ENCODE measurements at regions not wholly inside any gene's neighbourhood (a gene's known extent, or its start where the extent isn't known, plus 50 kb on each side); places are given as distances from the start of the nearest gene placed in this dataset.

DNA sequence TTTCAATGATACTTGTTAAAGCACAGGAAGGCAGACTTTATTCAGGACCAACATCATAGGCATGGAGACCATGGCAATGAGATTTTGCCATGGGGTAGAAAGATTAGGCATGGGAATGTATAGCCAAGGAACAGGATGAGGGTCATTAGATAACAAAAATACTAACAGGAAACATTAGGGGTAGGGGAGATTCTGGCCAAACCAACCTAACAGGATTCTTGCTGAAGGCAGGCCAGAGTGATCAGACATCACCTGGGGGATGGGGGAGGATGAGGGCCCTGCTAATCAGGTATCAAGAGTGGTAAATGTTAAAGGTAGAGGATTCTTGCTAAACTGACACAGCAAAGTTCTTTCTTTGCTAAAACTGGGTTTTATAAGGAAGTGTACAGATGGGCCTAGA, 481.8 kb downstream of the ETS1 start:
- no peak for ATAC-seq (ENCODE audit: low read depth)
- Mint-ChIP-seq H3K36me3 (peaks cover 1% of the 10 kb centered on the region), H3K4me3 (no peak overlapping the region), H3K9me3 (peaks cover 2% of the 10 kb centered on the region), H3K4me1 (no peaks in the 10 kb centered on the region), H3K27me3 (peaks cover 34% of the 10 kb centered on the region), H3K27ac (no peak overlapping the region)
- DNase-seq (ENCODE audit: low spot score in 2 of 2) = no peak

- Mint-ChIP-seq H3K4me3 (no peak overlapping the region), H3K9me3 (no peaks in the 10 kb centered on the region), H3K4me1 (no peaks in the 10 kb centered on the region), H3K27me3 (peaks cover 29% of the 10 kb centered on the region), H3K36me3 (peaks cover 1% of the 10 kb centered on the region), H3K27ac (no peak overlapping the region)
- no peak for ATAC-seq (ENCODE audit: low read depth)
- no peak for DNase-seq (ENCODE audit: low spot score in 2 of 2)
Observed at GRCh38 chr11:128103278-128103873, 484.0 kb downstream of the ETS1 start.

GRCh38 chr11:128098781-128099180, 488.6 kb downstream of the ETS1 start:
- no peaks in the 10 kb centered on the region for H3K36me3 Mint-ChIP-seq
- no peak overlapping the region for H3K4me3 Mint-ChIP-seq
- peaks cover 13% of the 10 kb centered on the region for H3K27me3 Mint-ChIP-seq
- H3K4me1 Mint-ChIP-seq = no peaks in the 10 kb centered on the region
- DNase-seq (ENCODE audit: low spot score in 2 of 2) (no peak), ATAC-seq (ENCODE audit: low read depth) (no peak)
- H3K9me3 Mint-ChIP-seq = no peaks in the 10 kb centered on the region
- no peak overlapping the region for H3K27ac Mint-ChIP-seq

DNA sequence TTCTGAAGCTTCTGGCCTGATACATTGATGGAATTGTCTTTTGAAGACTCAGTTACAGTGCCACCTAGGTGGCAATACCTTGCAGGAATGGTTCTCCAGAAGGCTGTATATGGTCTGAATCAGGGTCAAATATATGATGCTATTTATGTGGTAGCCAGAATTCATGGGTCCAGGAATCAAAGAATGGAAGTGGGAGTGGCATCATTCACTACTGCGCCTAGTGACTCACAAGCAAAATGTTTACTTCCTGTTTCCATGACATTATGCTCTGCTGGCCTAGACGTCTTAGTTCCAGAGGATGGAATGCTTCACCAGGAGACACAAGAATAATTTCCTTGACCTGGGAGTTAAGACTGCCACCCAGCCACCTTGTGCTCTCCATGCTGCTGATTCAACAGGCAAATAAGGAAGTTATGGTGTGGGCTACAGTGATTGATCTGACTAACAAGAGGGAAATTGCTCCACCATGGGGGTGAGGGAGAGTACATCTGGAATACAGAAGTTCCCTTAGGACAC, 491.8 kb downstream of the ETS1 start:
- Mint-ChIP-seq H3K36me3 (no peaks in the 10 kb centered on the region), H3K4me1 (no peaks in the 10 kb centered on the region), H3K27me3 (peaks cover 5% of the 10 kb centered on the region), H3K27ac (no peak overlapping the region), H3K4me3 (no peak overlapping the region), H3K9me3 (no peaks in the 10 kb centered on the region)
- DNase-seq (ENCODE audit: low spot score in 2 of 2) (no peak), ATAC-seq (ENCODE audit: low read depth) (no peak)

GRCh38 chr11:128093689-128094088, 493.7 kb downstream of the ETS1 start:
- DNase-seq (ENCODE audit: low spot score in 2 of 2) (no peak), ATAC-seq (ENCODE audit: low read depth) (no peak)
- no peak overlapping the region for H3K27ac Mint-ChIP-seq
- H3K4me3 Mint-ChIP-seq = no peak overlapping the region
- no peaks in the 10 kb centered on the region for H3K4me1 Mint-ChIP-seq
- H3K27me3 Mint-ChIP-seq = peaks cover 5% of the 10 kb centered on the region
- peaks cover 8% of the 10 kb centered on the region for H3K9me3 Mint-ChIP-seq
- H3K36me3 Mint-ChIP-seq = peaks cover 6% of the 10 kb centered on the region

- Mint-ChIP-seq H3K9me3 (peaks cover 8% of the 10 kb centered on the region), H3K27ac (no peak overlapping the region), H3K4me3 (no peak overlapping the region), H3K4me1 (no peaks in the 10 kb centered on the region), H3K36me3 (peaks cover 6% of the 10 kb centered on the region), H3K27me3 (peaks cover 7% of the 10 kb centered on the region)
- ATAC-seq (ENCODE audit: low read depth) = no peak
- no peak for DNase-seq (ENCODE audit: low spot score in 2 of 2)
Observed at GRCh38 chr11:128089962-128090361, 497.4 kb downstream of the ETS1 start.

GRCh38 chr11:128086794-128087193, 500.6 kb downstream of the ETS1 start:
- peaks cover 6% of the 10 kb centered on the region for H3K36me3 Mint-ChIP-seq
- no peak for DNase-seq (ENCODE audit: low spot score in 2 of 2)

GRCh38 chr11:128085276-128085675, 502.1 kb downstream of the ETS1 start:
- Mint-ChIP-seq H3K4me1 (no peaks in the 10 kb centered on the region), H3K27me3 (peaks cover 7% of the 10 kb centered on the region), H3K4me3 (no peak overlapping the region), H3K36me3 (peaks cover 4% of the 10 kb centered on the region), H3K27ac (no peak overlapping the region), H3K9me3 (peaks cover 7% of the 10 kb centered on the region)
- DNase-seq (ENCODE audit: low spot score in 2 of 2) (no peak), ATAC-seq (ENCODE audit: low read depth) (no peak)

More at GRCh38 chr11:128086794-128087193, 500.6 kb downstream of the ETS1 start:
- H3K9me3 Mint-ChIP-seq = peaks cover 9% of the 10 kb centered on the region
- no peak overlapping the region for H3K4me3 Mint-ChIP-seq
- H3K4me1 Mint-ChIP-seq = no peaks in the 10 kb centered on the region
- H3K27ac Mint-ChIP-seq = no peak overlapping the region
- H3K27me3 Mint-ChIP-seq = peaks cover 9% of the 10 kb centered on the region
- no peak for ATAC-seq (ENCODE audit: low read depth)

DNA sequence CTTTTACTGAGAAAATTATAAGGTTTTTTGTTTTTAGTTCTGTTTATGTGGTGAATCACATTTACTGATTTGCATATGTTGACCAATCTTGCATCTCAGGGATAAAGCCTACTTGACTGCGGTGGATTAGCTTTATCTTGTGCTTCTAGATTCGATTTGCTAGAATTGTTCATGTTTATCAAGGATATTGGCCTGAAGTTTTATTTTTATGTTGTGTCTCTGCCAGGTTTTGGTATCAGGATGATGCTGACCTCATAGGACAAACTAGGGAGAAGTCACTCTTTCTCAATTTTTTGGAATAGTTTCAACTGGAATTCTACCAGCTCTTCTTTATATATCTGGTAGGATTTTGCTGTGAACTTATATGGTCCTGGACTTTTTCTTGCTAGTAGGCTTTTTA, 504.8 kb downstream of the ETS1 start:
- Mint-ChIP-seq H3K36me3 (no peaks in the 10 kb centered on the region), H3K27ac (no peak overlapping the region), H3K4me3 (no peak overlapping the region), H3K4me1 (no peaks in the 10 kb centered on the region), H3K9me3 (peaks cover 2% of the 10 kb centered on the region), H3K27me3 (peaks cover 7% of the 10 kb centered on the region)
- DNase-seq (ENCODE audit: low spot score in 2 of 2) = no peak
- no peak for ATAC-seq (ENCODE audit: low read depth)

- Mint-ChIP-seq H3K27ac (no peak overlapping the region), H3K36me3 (no peaks in the 10 kb centered on the region), H3K9me3 (peaks cover 6% of the 10 kb centered on the region), H3K4me1 (no peaks in the 10 kb centered on the region), H3K4me3 (no peak overlapping the region), H3K27me3 (peaks cover 6% of the 10 kb centered on the region)
- ATAC-seq (ENCODE audit: low read depth) (no peak), DNase-seq (ENCODE audit: low spot score in 2 of 2) (no peak)
Observed at GRCh38 chr11:128069665-128070064, 517.7 kb downstream of the ETS1 start.

- peaks cover 6% of the 10 kb centered on the region for H3K9me3 Mint-ChIP-seq
- no peak overlapping the region for H3K27ac Mint-ChIP-seq
- H3K27me3 Mint-ChIP-seq = peaks cover 7% of the 10 kb centered on the region
- no peaks in the 10 kb centered on the region for H3K4me1 Mint-ChIP-seq
- ATAC-seq (ENCODE audit: low read depth) = no peak
- H3K36me3 Mint-ChIP-seq = no peaks in the 10 kb centered on the region
- DNase-seq (ENCODE audit: low spot score in 2 of 2) = no peak
- H3K4me3 Mint-ChIP-seq = no peak overlapping the region
Observed at GRCh38 chr11:128067780-128068179, 519.6 kb downstream of the ETS1 start.

DNA sequence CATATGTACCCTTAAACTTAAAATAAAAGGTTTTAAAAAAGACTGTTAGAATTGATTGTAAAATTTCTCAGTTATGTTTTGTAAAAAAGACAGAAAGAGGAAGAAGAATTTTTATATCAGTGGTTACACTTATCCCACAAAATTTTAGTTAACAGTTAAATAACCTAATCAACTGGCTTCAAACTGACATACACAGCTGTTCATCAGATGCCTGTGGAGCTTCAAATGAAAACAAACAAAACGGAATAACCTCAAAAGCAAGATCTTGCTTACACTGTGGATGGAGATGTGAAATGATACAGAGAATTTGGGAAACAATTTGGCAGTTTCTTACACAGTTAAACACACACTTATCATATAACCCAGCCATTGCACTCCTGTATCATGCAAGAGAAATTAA, 521.0 kb downstream of the ETS1 start:
- no peak for ATAC-seq (ENCODE audit: low read depth)
- peaks cover 6% of the 10 kb centered on the region for H3K9me3 Mint-ChIP-seq
- no peak overlapping the region for H3K4me3 Mint-ChIP-seq
- H3K27ac Mint-ChIP-seq = no peak overlapping the region
- DNase-seq (ENCODE audit: low spot score in 2 of 2) = no peak
- no peaks in the 10 kb centered on the region for H3K4me1 Mint-ChIP-seq
- H3K36me3 Mint-ChIP-seq = no peaks in the 10 kb centered on the region
- peaks cover 8% of the 10 kb centered on the region for H3K27me3 Mint-ChIP-seq

DNA sequence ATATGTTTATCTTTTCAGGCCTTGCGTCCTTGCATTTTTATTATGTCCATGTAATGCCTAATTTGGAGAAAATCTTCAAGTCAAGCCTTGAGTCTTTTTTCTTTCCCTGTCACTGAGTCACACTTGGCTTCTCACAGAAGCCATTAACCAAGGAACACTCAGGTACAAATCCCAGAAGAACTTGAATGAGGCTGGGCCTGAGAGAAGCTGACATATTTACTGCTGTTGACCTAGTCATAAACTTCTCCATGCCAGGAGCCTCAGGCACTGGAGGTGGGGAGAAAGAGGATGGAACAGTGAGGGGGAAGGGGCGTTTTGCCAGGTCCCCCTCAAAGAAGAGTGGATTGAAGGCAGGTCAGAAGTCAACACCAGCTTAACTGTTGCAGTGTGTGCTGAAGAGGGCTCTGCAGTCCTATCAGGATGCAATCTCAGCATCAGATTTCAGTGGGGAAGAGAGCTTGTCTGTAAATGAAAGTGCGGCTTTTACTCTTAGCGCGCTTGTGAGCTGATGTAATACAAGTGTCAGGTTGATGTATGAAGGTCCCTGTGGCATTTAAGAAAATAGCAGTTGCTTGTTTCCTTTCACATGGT, 526.0 kb downstream of the ETS1 start:
- no peak for ATAC-seq (ENCODE audit: low read depth)
- Mint-ChIP-seq H3K4me3 (no peak overlapping the region), H3K36me3 (no peaks in the 10 kb centered on the region), H3K4me1 (no peaks in the 10 kb centered on the region), H3K9me3 (peaks cover 2% of the 10 kb centered on the region), H3K27me3 (peaks cover 7% of the 10 kb centered on the region), H3K27ac (no peak overlapping the region)
- DNase-seq (ENCODE audit: low spot score in 2 of 2) = no peak

GRCh38 chr11:128058580-128059208, 528.7 kb downstream of the ETS1 start:
- Mint-ChIP-seq H3K4me3 (no peak overlapping the region), H3K36me3 (no peaks in the 10 kb centered on the region), H3K9me3 (no peaks in the 10 kb centered on the region), H3K4me1 (peaks cover 6% of the 10 kb centered on the region), H3K27ac (no peak overlapping the region), H3K27me3 (peaks cover 5% of the 10 kb centered on the region)
- DNase-seq (ENCODE audit: low spot score in 2 of 2) (no peak), ATAC-seq (ENCODE audit: low read depth) (no peak)
